Chondrocyte (in vitro differentiated cells): ENCODE measurements at regions not wholly inside any gene's neighbourhood (a gene's known extent, or its start where the extent isn't known, plus 50 kb on each side); places are given as distances from the start of the nearest gene placed in this dataset.

Source experiments
- DNase-seq: peaks from one replicate; pipeline ENCODE4 v3.0.0; 2021; ENCODE audit warnings: mixed read lengths, low spot score
- H3K27ac Mint-ChIP-seq: one replicate; pipeline ENCODE4 v1.8.0; 2021; ENCODE audit warnings: mild to moderate bottlenecking, moderate library complexity, mixed read lengths; ENCODE audit not compliant: unreplicated experiment
- H3K27me3 Mint-ChIP-seq: 2 replicates; pipeline ENCODE4 v1.8.0; 2021; ENCODE audit warnings: low read depth, mixed read lengths
- H3K36me3 Mint-ChIP-seq: 2 replicates; pipeline ENCODE4 v1.8.0; 2021; ENCODE audit warnings: low read depth, mixed read lengths
- H3K4me1 Mint-ChIP-seq: 2 replicates; pipeline ENCODE4 v1.8.0; 2021; ENCODE audit warnings: low read depth, mild to moderate bottlenecking, mixed read lengths
- H3K4me3 Mint-ChIP-seq: one replicate; pipeline ENCODE4 v1.8.0; 2021; ENCODE audit warnings: mild to moderate bottlenecking, moderate library complexity, mixed read lengths; ENCODE audit not compliant: unreplicated experiment
- H3K9me3 Mint-ChIP-seq: 2 replicates; pipeline ENCODE4 v1.8.0; 2021; ENCODE audit warnings: low read depth, mixed read lengths
- CTCF ChIP-seq: fragments of 200-600 bp; sonication (generic); IDR thresholded peaks from 2 replicates; pipeline ENCODE4 v1.5.0; 2021; ENCODE audit warnings: antibody characterized with exemption, mild to moderate bottlenecking, moderate library complexity

- Mint-ChIP-seq H3K27me3 (peaks cover 5% of the 10 kb centered on the region), H3K27ac (no peak overlapping the region), H3K36me3 (no peaks in the 10 kb centered on the region), H3K4me1 (no peaks in the 10 kb centered on the region), H3K9me3 (no peaks in the 10 kb centered on the region), H3K4me3 (no peak overlapping the region)
- TF ChIP-seq CTCF, result no peak
- no peak for DNase-seq
Measured at GRCh38 chr20:11982289-11982954, 64.7 kb downstream of the BTBD3 start.

- Mint-ChIP-seq H3K27me3 (peaks cover 6% of the 10 kb centered on the region), H3K9me3 (no peaks in the 10 kb centered on the region), H3K4me3 (no peak overlapping the region), H3K27ac (no peak overlapping the region), H3K4me1 (no peaks in the 10 kb centered on the region), H3K36me3 (no peaks in the 10 kb centered on the region)
- no peak for TF ChIP-seq CTCF
- DNase-seq, result no peak
Measured at GRCh38 chr20:11982955-11983470, 65.3 kb downstream of the BTBD3 start.

- H3K27ac Mint-ChIP-seq, result no peak overlapping the region
- H3K27me3 Mint-ChIP-seq, result peaks cover 4% of the 10 kb centered on the region
- H3K9me3 Mint-ChIP-seq, result peaks cover 4% of the 10 kb centered on the region
- no peak overlapping the region for H3K4me3 Mint-ChIP-seq
- no peak for TF ChIP-seq CTCF
- DNase-seq, result no peak
- no peaks in the 10 kb centered on the region for H3K4me1 Mint-ChIP-seq
- no peaks in the 10 kb centered on the region for H3K36me3 Mint-ChIP-seq
Measured at GRCh38 chr20:11986954-11987353, 69.3 kb downstream of the BTBD3 start.

- TF ChIP-seq CTCF, result no peak
- Mint-ChIP-seq H3K4me3 (no peak overlapping the region), H3K36me3 (no peaks in the 10 kb centered on the region), H3K9me3 (peaks cover 4% of the 10 kb centered on the region), H3K27me3 (peaks cover 4% of the 10 kb centered on the region), H3K4me1 (no peaks in the 10 kb centered on the region), H3K27ac (no peak overlapping the region)
- no peak for DNase-seq
Measured at GRCh38 chr20:11987526-11987925, 69.8 kb downstream of the BTBD3 start.

GRCh38 chr20:11989018-11989771 is 71.5 kb downstream of the BTBD3 start:
- Mint-ChIP-seq H3K27me3 (peaks cover 4% of the 10 kb centered on the region), H3K9me3 (peaks cover 4% of the 10 kb centered on the region), H3K4me1 (no peaks in the 10 kb centered on the region), H3K4me3 (no peak overlapping the region), H3K27ac (no peak overlapping the region), H3K36me3 (no peaks in the 10 kb centered on the region)
- no peak for DNase-seq
- TF ChIP-seq CTCF, result no peak
